PC-3 (cell line): ENCODE measurements at regions not wholly inside any gene's neighbourhood (a gene's known extent, or its start where the extent isn't known, plus 50 kb on each side); places are given as distances from the start of the nearest gene placed in this dataset.

Source experiments
- CTCF ChIP-seq: fragments of 300-600 bp; sonication (generic); conservative IDR thresholded peaks from 2 replicates; pipeline ENCODE4 v1.5.1; 2017; ENCODE audit warnings: antibody characterized with exemption, low read depth, mild to moderate bottlenecking, low read length
- EZH2 ChIP-seq: fragments of 300-600 bp; sonication (generic); IDR thresholded peaks from one replicate; pipeline ENCODE4 v1.6.1; 2017; ENCODE audit warnings: antibody characterized with exemption, mild to moderate bottlenecking, low read length; ENCODE audit not compliant: unreplicated experiment
- EZH2phosphoT487 ChIP-seq: fragments of 300-600 bp; sonication (generic); IDR thresholded peaks from 2 replicates; pipeline ENCODE4 v1.6.1; 2018; ENCODE audit warnings: mild to moderate bottlenecking, antibody characterized with exemption, low read length, borderline replicate concordance

- TF ChIP-seq CTCF (no peak), EZH2phosphoT487 (no peak), EZH2 (no peak)
Measured at GRCh38 chr3:106047221-106047620, 178.4 kb upstream of the CBLB start.
